ENCODE measurements at regions not wholly inside any gene's neighbourhood (a gene's known extent, or its start where the extent isn't known, plus 50 kb on each side); places are given as distances from the start of the nearest gene placed in this dataset.

GRCh38 chr2:78416625-78417300 lies 608.7 kb upstream of the REG3G start (continued):
- TF ChIP-seq ZNF646 (CRISPR knock-in tag; IDR thresholded peaks at IDR 0.05) (no peak), ZBTB8A (CRISPR knock-in tag; IDR thresholded peaks at IDR 0.05; ENCODE audit: borderline replicate concordance, low read depth) (no peak), FOSL2 (CRISPR knock-in tag; IDR thresholded peaks at IDR 0.05) (peak; percentile 80), PHF5A (CRISPR knock-in tag; IDR thresholded peaks at IDR 0.05; ENCODE audit: low read depth, unreplicated experiment) (no peak), ARID3A (IDR thresholded peaks at IDR 0.05; ENCODE audit: low read depth, low read length) (peak; percentile 92), ZFP36L1 (CRISPR knock-in tag; IDR thresholded peaks at IDR 0.05) (no peak), ZFP37 (CRISPR knock-in tag; IDR thresholded peaks at IDR 0.05; ENCODE audit: borderline replicate concordance) (no peak), SMAD9 (CRISPR knock-in tag; IDR thresholded peaks at IDR 0.05) (no peak), ZBTB44 (CRISPR knock-in tag; IDR thresholded peaks at IDR 0.05) (no peak), ATF7-NPFF (CRISPR knock-in tag; IDR thresholded peaks at IDR 0.05; ENCODE audit: low read depth) (no peak), BCLAF1 (IDR thresholded peaks at IDR 0.05) (no peak), KAT2B (IDR thresholded peaks at IDR 0.05; ENCODE audit: borderline replicate concordance, low read depth, low read length) (no peak), ZMYM3 (CRISPR knock-in tag; IDR thresholded peaks at IDR 0.05) (no peak), LRRFIP1 (CRISPR knock-in tag; conservative IDR thresholded peaks at IDR 0.05) (no peak)

Data from HepG2 (cell line).